ENCODE measurements at regions not wholly inside any gene's neighbourhood (a gene's known extent, or its start where the extent isn't known, plus 50 kb on each side); places are given as distances from the start of the nearest gene placed in this dataset.

DNA sequence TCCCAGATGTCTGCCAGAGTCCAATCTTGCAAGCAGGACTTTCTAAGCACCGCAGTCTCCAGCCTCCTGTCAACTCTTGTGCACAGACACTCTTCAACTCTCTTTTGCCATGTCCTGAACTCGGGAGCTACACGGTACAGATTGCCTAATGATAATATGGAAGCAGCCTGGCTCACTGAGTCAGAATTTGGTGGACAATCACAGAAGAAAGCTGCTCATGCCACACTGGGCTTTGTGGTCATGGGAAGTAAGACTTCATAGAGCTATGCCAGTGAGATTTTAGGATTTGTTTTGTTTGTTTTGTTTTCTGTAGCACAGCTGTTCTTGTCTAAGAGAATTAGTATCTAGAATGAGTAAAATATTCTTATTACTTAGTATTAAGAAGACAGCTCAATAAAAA, 144.1 kb upstream of the PRSS58 start:
- H3K9me3 ChIP-seq (ENCODE audit: low read length): no peaks in the 10 kb centered on the region
- ChIA-PET POLR2A (no interaction called here), CTCF (ENCODE audit: low intra/inter-chr PET ratio, low total read pairs) (no interaction called here)
- FAIRE-seq (no peak), ATAC-seq (no peak), DNase-seq (ENCODE audit: low spot score) (no peak)
- H3K9ac ChIP-seq (ENCODE audit: insufficient read depth, low read depth, low read length): no peak overlapping the region
- no peak overlapping the region for H3K4me3 ChIP-seq (replicated peaks in 1 of 3; ENCODE audit: insufficient read depth in 1 of 3, low read depth in 2 of 3, low read length in 3 of 3)
- intact Hi-C loops (cut with micrococcal nuclease; ENCODE audit: unreplicated experiment): no loop called here
- WGBS (ENCODE audit: low lambda C conversion rate): 0% methylated on average over 3 of the region's 3 CpGs
- in situ Hi-C loops (cut with HindIII; ENCODE audit: extremely low pct_ligation_motif_present, low pct_unique_long_range_greater_than_20kb): no loop called here
- H3K36me3 ChIP-seq (replicated peaks in 1 of 2; ENCODE audit: control insufficient read depth in 1 of 2, insufficient read depth in 2 of 2, low read length in 2 of 2): no peaks in the 10 kb centered on the region
- no peak overlapping the region for H3K4me2 ChIP-seq (ENCODE audit: low read depth, low read length)
- H4K20me1 ChIP-seq (ENCODE audit: insufficient read depth, low read length): no peaks in the 10 kb centered on the region
- H3K79me2 ChIP-seq (ENCODE audit: insufficient read depth, low read length): no peaks in the 10 kb centered on the region
- no peak overlapping the region for H3K27ac ChIP-seq (ENCODE audit: extremely low read length, insufficient read depth, low read length)
- no peaks in the 10 kb centered on the region for H3K27me3 ChIP-seq (ENCODE audit: control insufficient read depth in 1 of 2, insufficient read depth in 2 of 2, low read length in 2 of 2)
- TF ChIP-seq ZSCAN22 (CRISPR knock-in tag; IDR thresholded peaks at IDR 0.05) (no peak), SP140L (CRISPR knock-in tag; IDR thresholded peaks at IDR 0.05; ENCODE audit: borderline replicate concordance) (no peak), CREM (IDR thresholded peaks at IDR 0.05) (no peak), CREM (CRISPR knock-in tag; IDR thresholded peaks at IDR 0.05) (no peak), KLF6 (CRISPR knock-in tag; IDR thresholded peaks at IDR 0.05) (no peak), KLF16 (CRISPR knock-in tag; IDR thresholded peaks at IDR 0.05) (no peak), MYC (CRISPR knock-in tag; IDR thresholded peaks at IDR 0.05; ENCODE audit: borderline replicate concordance) (no peak), ZNF510 (CRISPR knock-in tag; IDR thresholded peaks at IDR 0.05; ENCODE audit: low read depth) (no peak), ZNF431 (CRISPR knock-in tag; IDR thresholded peaks at IDR 0.05; ENCODE audit: borderline replicate concordance, low read depth) (no peak), FOSL2 (CRISPR knock-in tag; IDR thresholded peaks at IDR 0.05) (no peak)
- TF ChIP-seq, protein P1, sequence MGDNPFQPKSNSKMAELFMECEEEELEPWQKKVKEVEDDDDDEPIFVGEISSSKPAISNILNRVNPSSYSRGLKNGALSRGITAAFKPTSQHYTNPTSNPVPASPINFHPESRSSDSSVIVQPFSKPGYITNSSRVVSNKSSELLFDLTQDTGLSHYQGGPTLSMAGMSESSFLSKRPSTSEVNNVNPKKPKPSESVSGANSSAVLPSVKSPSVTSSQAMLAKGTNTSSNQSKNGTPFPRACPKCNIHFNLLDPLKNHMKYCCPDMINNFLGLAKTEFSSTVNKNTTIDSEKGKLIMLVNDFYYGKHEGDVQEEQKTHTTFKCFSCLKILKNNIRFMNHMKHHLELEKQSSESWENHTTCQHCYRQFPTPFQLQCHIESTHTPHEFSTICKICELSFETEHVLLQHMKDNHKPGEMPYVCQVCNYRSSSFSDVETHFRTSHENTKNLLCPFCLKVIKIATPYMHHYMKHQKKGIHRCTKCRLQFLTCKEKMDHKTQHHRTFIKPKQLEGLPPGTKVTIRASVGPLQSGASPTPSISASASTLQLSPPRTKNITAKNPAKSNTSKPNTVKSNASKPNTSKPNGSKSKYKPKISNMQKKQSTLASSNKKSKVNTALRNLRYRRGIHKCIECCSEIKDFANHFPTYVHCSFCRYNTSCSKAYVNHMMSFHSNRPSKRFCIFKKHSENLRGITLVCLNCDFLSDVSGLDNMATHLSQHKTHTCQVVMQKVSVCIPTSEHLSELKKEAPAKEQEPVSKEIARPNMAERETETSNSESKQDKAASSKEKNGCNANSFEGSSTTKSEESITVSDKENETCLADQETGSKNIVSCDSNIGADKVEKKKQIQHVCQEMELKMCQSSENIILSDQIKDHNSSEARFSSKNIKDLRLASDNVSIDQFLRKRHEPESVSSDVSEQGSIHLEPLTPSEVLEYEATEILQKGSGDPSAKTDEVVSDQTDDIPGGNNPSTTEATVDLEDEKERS (CRISPR knock-in tag; IDR thresholded peaks at IDR 0.05): no peak
- TF ChIP-seq, protein P2, sequence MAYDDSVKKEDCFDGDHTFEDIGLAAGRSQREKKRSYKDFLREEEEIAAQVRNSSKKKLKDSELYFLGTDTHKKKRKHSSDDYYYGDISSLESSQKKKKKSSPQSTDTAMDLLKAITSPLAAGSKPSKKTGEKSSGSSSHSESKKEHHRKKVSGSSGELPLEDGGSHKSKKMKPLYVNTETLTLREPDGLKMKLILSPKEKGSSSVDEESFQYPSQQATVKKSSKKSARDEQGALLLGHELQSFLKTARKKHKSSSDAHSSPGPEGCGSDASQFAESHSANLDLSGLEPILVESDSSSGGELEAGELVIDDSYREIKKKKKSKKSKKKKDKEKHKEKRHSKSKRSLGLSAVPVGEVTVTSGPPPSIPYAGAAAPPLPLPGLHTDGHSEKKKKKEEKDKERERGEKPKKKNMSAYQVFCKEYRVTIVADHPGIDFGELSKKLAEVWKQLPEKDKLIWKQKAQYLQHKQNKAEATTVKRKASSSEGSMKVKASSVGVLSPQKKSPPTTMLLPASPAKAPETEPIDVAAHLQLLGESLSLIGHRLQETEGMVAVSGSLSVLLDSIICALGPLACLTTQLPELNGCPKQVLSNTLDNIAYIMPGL (CRISPR knock-in tag; IDR thresholded peaks at IDR 0.05; ENCODE audit: borderline replicate concordance in 1 of 2, low read depth in 1 of 2): no peak
- no TSS peak for BruUV-seq (replicated peaks)
- no peak overlapping the region for H2AFZ ChIP-seq (ENCODE audit: low read length)
- no peaks in the 10 kb centered on the region for H3K4me1 ChIP-seq (ENCODE audit: insufficient read depth, low read length)
